HEK293T (cell line): ENCODE measurements at regions not wholly inside any gene's neighbourhood (a gene's known extent, or its start where the extent isn't known, plus 50 kb on each side); places are given as distances from the start of the nearest gene placed in this dataset.

Experiments used
- ARNT ChIP-seq: fragments of 450-650 bp; IDR thresholded peaks from 2 replicates; pipeline ENCODE4 v1.6.1; 2017; ENCODE audit warnings: mild to moderate bottlenecking
- BHLHE40 ChIP-seq: fragments of 450-650 bp; IDR thresholded peaks from 2 replicates; pipeline ENCODE4 v1.6.1; 2016; ENCODE audit warnings: mild to moderate bottlenecking, moderate library complexity, borderline replicate concordance
- FOXK2 ChIP-seq: fragments of 450-650 bp; IDR thresholded peaks from 2 replicates; pipeline ENCODE4 v1.6.1; 2016; ENCODE audit warnings: mild to moderate bottlenecking
- FOXM1 ChIP-seq: fragments of 450-650 bp; IDR thresholded peaks from 2 replicates; pipeline ENCODE4 v1.6.1; 2017; ENCODE audit warnings: mild to moderate bottlenecking, borderline replicate concordance

GRCh38 chr13:107124730-107125129, 556.8 kb upstream of the ARGLU1 start:
- TF ChIP-seq FOXK2 (no peak), BHLHE40 (no peak), FOXM1 (no peak), ARNT (no peak)
